ENCODE measurements at regions not wholly inside any gene's neighbourhood (a gene's known extent, or its start where the extent isn't known, plus 50 kb on each side); places are given as distances from the start of the nearest gene placed in this dataset.

GRCh38 chr2:133957724-133958480 lies 296.0 kb upstream of the MGAT5 start:
- no peaks in the 10 kb centered on the region for H3K9me3 ChIP-seq (replicated peaks; ENCODE audit: control insufficient read depth, insufficient read depth, low read length)
- CTCF ChIA-PET = no interaction called here

More at GRCh38 chr2:133957724-133958480, 296.0 kb upstream of the MGAT5 start:
- WGBS (ENCODE audit: insufficient coverage, insufficient replicate concordance, low lambda C conversion rate, missing lambda C conversion rate) = 13% methylated on average over 4 of the region's 6 CpGs
- ChIA-PET POLR2A (no interaction called here), RAD21 (ENCODE audit: unreplicated experiment) (no interaction called here), SMC1A (ENCODE audit: uncharacterized antibody, unreplicated experiment) (interaction anchor here (1.4 kb wide), 1 partner anchor 44 kb away, joined by 3 read pairs; no protein-coding TSS in a partner anchor)
- Histone ChIP-seq H3K9ac (ENCODE audit: control insufficient read depth, insufficient read depth, low read length) (no peak overlapping the region), H4K20me1 (ENCODE audit: control insufficient read depth, insufficient read depth) (no peaks in the 10 kb centered on the region), H3K79me2 (ENCODE audit: control insufficient read depth, insufficient read depth, low read length) (no peaks in the 10 kb centered on the region), H3K27me3 (replicated peaks in 1 of 2; ENCODE audit: control insufficient read depth in 2 of 2, insufficient read depth in 2 of 2, low read length in 1 of 2) (no peaks in the 10 kb centered on the region; a peak in 1 of 4 replicates), H3K36me3 (ENCODE audit: control insufficient read depth in 2 of 2, insufficient read depth in 2 of 2, low read length in 1 of 2) (no peaks in the 10 kb centered on the region), H3K4me1 (ENCODE audit: control insufficient read depth, insufficient read depth, low read length) (peaks cover 24% of the 10 kb centered on the region), H3K4me3 (no peak overlapping the region), H3K27ac (ENCODE audit: control insufficient read depth, insufficient read depth) (no peak overlapping the region), H2AFZ (ENCODE audit: control insufficient read depth, low read depth, low read length) (no peak overlapping the region), H3K4me2 (ENCODE audit: control insufficient read depth, insufficient read depth) (no peak overlapping the region)
- ATAC-seq (no peak), DNase-seq (ENCODE audit: low read depth, low spot score) (no peak), FAIRE-seq (no peak)
- in situ Hi-C loops (cut with MboI) = no loop called here
- intact Hi-C loops (cut with micrococcal nuclease; ENCODE audit: unreplicated experiment) = loop anchor here (10.0 kb wide), 1 partner anchor 277 kb away; no protein-coding TSS in a partner anchor
- BruUV-seq (replicated peaks) = no TSS peak
- TF ChIP-seq SRF (IDR thresholded peaks at IDR 0.05; ENCODE audit: low read depth in 2 of 2, low read length in 2 of 2) = no peak
- TF ChIP-seq IRF3 (IDR thresholded peaks at IDR 0.05) = no peak
- TF ChIP-seq KAT2A (conservative IDR thresholded peaks at IDR 0.05; ENCODE audit: control insufficient read depth, low read depth, low read length) = no peak
- no peak for TF ChIP-seq ELK1 (IDR thresholded peaks at IDR 0.05; ENCODE audit: low read depth, low read length)
- TF ChIP-seq STAT3 (IDR thresholded peaks at IDR 0.05; ENCODE audit: low read depth, low read length) = no peak
- TF ChIP-seq YBX1 (IDR thresholded peaks at IDR 0.05) = no peak
- TF ChIP-seq SKIL (IDR thresholded peaks at IDR 0.05; ENCODE audit: low read depth, poor library complexity, severe bottlenecking) = no peak
- TF ChIP-seq FOS (IDR thresholded peaks at IDR 0.05; ENCODE audit: borderline replicate concordance, extremely low read depth, insufficient read length) = no peak

Measured in GM12878 (cell line).